ENCODE measurements at regions not wholly inside any gene's neighbourhood (a gene's known extent, or its start where the extent isn't known, plus 50 kb on each side); places are given as distances from the start of the nearest gene placed in this dataset.

- TF ChIP-seq CTCF (IDR thresholded peaks at IDR 0.05) = no peak
- TF ChIP-seq POLR2A (IDR thresholded peaks at IDR 0.05) = no peak
These were observed 1272.8 kb downstream of the TYW1 start for GRCh38 chr7:68269405-68269804.
